ENCODE measurements at regions not wholly inside any gene's neighbourhood (a gene's known extent, or its start where the extent isn't known, plus 50 kb on each side); places are given as distances from the start of the nearest gene placed in this dataset.

- no peak for TF ChIP-seq ELF1 (IDR thresholded peaks at IDR 0.05; ENCODE audit: borderline replicate concordance, low read depth)
- no peak for TF ChIP-seq ZNF274 (IDR thresholded peaks at IDR 0.05; ENCODE audit: low read depth, low read length)
- no peak for TF ChIP-seq RAD21 (IDR thresholded peaks at IDR 0.05; ENCODE audit: low read depth)
- TF ChIP-seq EZH2 (IDR thresholded peaks at IDR 0.05), result no peak
- TF ChIP-seq YY1 (IDR thresholded peaks at IDR 0.05; ENCODE audit: extremely low read depth, insufficient replicate concordance, low read depth, low read length), result no peak
- no peak for TF ChIP-seq POLR2AphosphoS5 (IDR thresholded peaks at IDR 0.05; ENCODE audit: low read depth, low read length)
- TF ChIP-seq SP1 (IDR thresholded peaks at IDR 0.05; ENCODE audit: low read depth), result no peak
- no peak for TF ChIP-seq TCF7L2 (IDR thresholded peaks at IDR 0.05; ENCODE audit: borderline replicate concordance, extremely low read depth, insufficient read depth, insufficient read length)
- no peak for TF ChIP-seq ZFX (IDR thresholded peaks at IDR 0.05)
- no peak for TF ChIP-seq FOSL1 (IDR thresholded peaks at IDR 0.05; ENCODE audit: low read depth)
Observed at GRCh38 chr2:150690261-150690660, 202.8 kb upstream of the RND3 start (continued).

DNA sequence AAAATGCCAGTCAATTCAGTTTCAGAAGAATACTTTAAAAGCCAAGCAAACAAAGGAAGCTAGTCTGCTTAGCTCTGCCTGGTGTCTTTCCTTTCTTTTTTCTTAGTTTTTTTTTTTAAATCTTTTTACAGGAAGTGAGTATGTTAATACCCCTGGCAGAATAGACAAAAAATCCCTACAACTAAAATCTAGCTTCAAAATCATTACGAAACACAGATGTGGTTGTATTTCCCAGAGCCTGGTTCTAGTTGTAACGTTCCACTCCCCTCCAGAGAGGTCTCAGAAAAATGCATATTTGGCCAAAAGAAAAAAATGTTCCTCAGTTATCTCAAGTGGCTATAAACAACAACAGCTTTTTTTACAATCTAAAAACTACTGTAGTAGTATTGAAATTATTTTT lies 202.1 kb upstream of the RND3 start:
- RAD21 ChIA-PET (ENCODE audit: low non-redundant PET in 1 of 2, low total read pairs in 2 of 2, uncharacterized antibody in 2 of 2, unreplicated experiment in 2 of 2), result no interaction called here

More for the DNA sequence above, 202.1 kb upstream of the RND3 start:
- ChIA-PET POLR2A (no interaction called here), CTCF (no interaction called here)
- Histone ChIP-seq H3K27me3 (ENCODE audit: insufficient read depth, low read length) (no peaks in the 10 kb centered on the region), H3K9me3 (ENCODE audit: control insufficient read depth in 1 of 2, insufficient read depth in 1 of 2, low read depth in 1 of 2, low read length in 2 of 2) (no peaks in the 10 kb centered on the region), H2AFZ (ENCODE audit: low read depth, low read length, poor library complexity, severe bottlenecking) (no peak overlapping the region), H3K9me2 (ENCODE audit: insufficient read depth) (no peaks in the 10 kb centered on the region), H3K36me3 (ENCODE audit: control insufficient read depth in 1 of 2, insufficient read depth in 2 of 2, low read length in 2 of 2) (no peaks in the 10 kb centered on the region), H3K4me3 (replicated peaks in 1 of 2; ENCODE audit: low read depth in 1 of 2, low read length in 2 of 2) (no peak overlapping the region), H3K27ac (ENCODE audit: low read depth, low read length) (no peak overlapping the region), H3K79me2 (ENCODE audit: insufficient read depth, low read length) (no peaks in the 10 kb centered on the region), H4K20me1 (ENCODE audit: insufficient read depth) (no peaks in the 10 kb centered on the region), H3K4me2 (ENCODE audit: low read length) (no peak overlapping the region), H3K9ac (ENCODE audit: low read length) (no peak overlapping the region), H3K4me1 (ENCODE audit: control insufficient read depth in 1 of 2, insufficient read depth in 2 of 2, low read length in 2 of 2) (no peaks in the 10 kb centered on the region)
- no TSS peak for BruUV-seq (replicated peaks)
- intact Hi-C loops (cut with micrococcal nuclease), result no loop called here
- TF ChIP-seq ATF3 (IDR thresholded peaks at IDR 0.05), result no peak
- TF ChIP-seq POLR2A (IDR thresholded peaks at IDR 0.05; ENCODE audit: borderline replicate concordance, extremely low read depth, insufficient read depth, insufficient read length), result no peak
- no peak for TF ChIP-seq REST (IDR thresholded peaks at IDR 0.05; ENCODE audit: low read depth)
- TF ChIP-seq ZNF274 (IDR thresholded peaks at IDR 0.05; ENCODE audit: low read depth, low read length), result no peak
- no peak for TF ChIP-seq ZFX (IDR thresholded peaks at IDR 0.05)
- TF ChIP-seq SRF (IDR thresholded peaks at IDR 0.05; ENCODE audit: low read depth), result no peak
- TF ChIP-seq TCF7L2 (IDR thresholded peaks at IDR 0.05; ENCODE audit: borderline replicate concordance, extremely low read depth, insufficient read depth, insufficient read length), result no peak
- no peak for TF ChIP-seq CEBPB (IDR thresholded peaks at IDR 0.05; ENCODE audit: low read depth)
- no peak for TF ChIP-seq ELF1 (IDR thresholded peaks at IDR 0.05; ENCODE audit: borderline replicate concordance, low read depth)
- no peak for TF ChIP-seq YY1 (IDR thresholded peaks at IDR 0.05; ENCODE audit: extremely low read depth, insufficient replicate concordance, low read depth, low read length)
- no peak for TF ChIP-seq ZBTB33 (IDR thresholded peaks at IDR 0.05; ENCODE audit: extremely low read depth, insufficient replicate concordance, low read length)
- no peak for DNase-seq (ENCODE audit: low read depth, low spot score)
- ATAC-seq, result no peak
